Endothelial cell of umbilical vein (primary cell): ENCODE measurements at regions not wholly inside any gene's neighbourhood (a gene's known extent, or its start where the extent isn't known, plus 50 kb on each side); places are given as distances from the start of the nearest gene placed in this dataset.

ENCODE experiments used
- POLR2A ChIP-seq: IDR thresholded peaks from 2 replicates; pipeline ENCODE4 v1.6.1; 2012; ENCODE audit warnings: low read depth, mild to moderate bottlenecking, control low read depth, low read length
- POLR2AphosphoS5 ChIP-seq: IDR thresholded peaks from 2 replicates; pipeline ENCODE4 v1.6.1; 2012; ENCODE audit warnings: low read depth, mild to moderate bottlenecking, control low read depth, low read length, moderate library complexity; ENCODE audit not compliant: insufficient read depth
- TF ChIP-seq, protein P1 (sequence below), 2 donors: IDR thresholded peaks; 1 replicate in 1 of 2; 2 replicates in 1 of 2; pipeline ENCODE4 v1.5.1; 2011; ENCODE audit warnings: low read length in 2 of 2, mild to moderate bottlenecking in 2 of 2, moderate library complexity in 2 of 2, control low read depth in 1 of 2, inconsistent platforms in 1 of 2, low read depth in 1 of 2; ENCODE audit not compliant: insufficient read depth in 1 of 2; ENCODE audit errors: extremely low read depth in 1 of 2

GRCh38 chr1:36729716-36730510 lies 247.2 kb upstream of the CSF3R start:
- no peak for TF ChIP-seq POLR2AphosphoS5
- TF ChIP-seq, protein P1, sequence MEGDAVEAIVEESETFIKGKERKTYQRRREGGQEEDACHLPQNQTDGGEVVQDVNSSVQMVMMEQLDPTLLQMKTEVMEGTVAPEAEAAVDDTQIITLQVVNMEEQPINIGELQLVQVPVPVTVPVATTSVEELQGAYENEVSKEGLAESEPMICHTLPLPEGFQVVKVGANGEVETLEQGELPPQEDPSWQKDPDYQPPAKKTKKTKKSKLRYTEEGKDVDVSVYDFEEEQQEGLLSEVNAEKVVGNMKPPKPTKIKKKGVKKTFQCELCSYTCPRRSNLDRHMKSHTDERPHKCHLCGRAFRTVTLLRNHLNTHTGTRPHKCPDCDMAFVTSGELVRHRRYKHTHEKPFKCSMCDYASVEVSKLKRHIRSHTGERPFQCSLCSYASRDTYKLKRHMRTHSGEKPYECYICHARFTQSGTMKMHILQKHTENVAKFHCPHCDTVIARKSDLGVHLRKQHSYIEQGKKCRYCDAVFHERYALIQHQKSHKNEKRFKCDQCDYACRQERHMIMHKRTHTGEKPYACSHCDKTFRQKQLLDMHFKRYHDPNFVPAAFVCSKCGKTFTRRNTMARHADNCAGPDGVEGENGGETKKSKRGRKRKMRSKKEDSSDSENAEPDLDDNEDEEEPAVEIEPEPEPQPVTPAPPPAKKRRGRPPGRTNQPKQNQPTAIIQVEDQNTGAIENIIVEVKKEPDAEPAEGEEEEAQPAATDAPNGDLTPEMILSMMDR (IDR thresholded peaks at IDR 0.05; ENCODE audit: extremely low read depth in 1 of 2, insufficient read depth in 1 of 2, low read depth in 1 of 2, low read length in 2 of 2): no peak
- no peak for TF ChIP-seq POLR2A
